Gastroesophageal sphincter (tissue), 4 donors: ENCODE measurements at regions not wholly inside any gene's neighbourhood (a gene's known extent, or its start where the extent isn't known, plus 50 kb on each side); places are given as distances from the start of the nearest gene placed in this dataset.

Experiments used
- ATAC-seq: fragments of 150-250 bp; one replicate; pipeline ENCODE4 v1.9.1; 2016; ENCODE audit warnings: mild to moderate bottlenecking, moderate library complexity
- H3K27ac ChIP-seq, 4 donors: fragments of 200-600 bp; sonication (generic) in 3 of 4; 1 replicate in 3 of 4; 2 replicates in 1 of 4; pipeline ENCODE4 v1.5.1; 2016 to 2019
- H3K27me3 ChIP-seq: fragments of 200-600 bp; sonication (generic); one replicate; pipeline ENCODE4 v1.5.1; 2019
- H3K36me3 ChIP-seq, 2 donors: fragments of 200-600 bp; sonication (generic); one replicate each; pipeline ENCODE4 v1.5.1; 2019; ENCODE audit warnings: control low read depth in 1 of 2
- H3K4me1 ChIP-seq, 3 donors: fragments of 200-600 bp; sonication (generic); 1 replicate in 2 of 3; 2 replicates in 1 of 3; pipeline ENCODE4 v1.5.1; 2016 to 2019; ENCODE audit warnings: control low read depth in 2 of 3
- H3K4me3 ChIP-seq, 2 donors: fragments of 200-600 bp; sonication (generic); one replicate each; pipeline ENCODE4 v1.5.1; 2019; ENCODE audit warnings: mild to moderate bottlenecking in 1 of 2, moderate library complexity in 1 of 2
- H3K9me3 ChIP-seq, 3 donors: fragments of 200-600 bp; sonication (generic); one replicate each; pipeline ENCODE4 v1.5.1; 2017 to 2019; ENCODE audit warnings: control low read depth in 2 of 3
- CTCF ChIP-seq, 4 experiments: fragments of 200-600 bp in 2 of 4; fragments of 450-650 bp in 2 of 4; sonication (generic) in 1 of 4; IDR thresholded peaks; one replicate each; pipeline ENCODE4 v1.5.1; 2017 to 2019; ENCODE audit warnings: antibody characterized with exemption in 4 of 4, mild to moderate bottlenecking in 2 of 4, moderate library complexity in 2 of 4
- EP300 ChIP-seq: sonication (generic); formaldehyde crosslinking; IDR thresholded peaks from one replicate; pipeline ENCODE4 v1.6.1; 2017; ENCODE audit warnings: antibody characterized with exemption, mild to moderate bottlenecking
- POLR2A ChIP-seq, 2 donors: fragments of 450-650 bp; IDR thresholded peaks; one replicate each; pipeline ENCODE4 v1.6.1; 2017; ENCODE audit warnings: antibody characterized with exemption in 2 of 2, mild to moderate bottlenecking in 2 of 2, moderate library complexity in 1 of 2
- POLR2AphosphoS5 ChIP-seq: sonication (generic); formaldehyde crosslinking; IDR thresholded peaks from one replicate; pipeline ENCODE4 v1.6.1; 2017; ENCODE audit warnings: antibody characterized with exemption
- WGBS, 2 donors: methylation state at CpG; one replicate each; pipeline ENCODE4 v1.1.5; 2018; ENCODE audit warnings: low coverage in 1 of 2; 5-methylcytosine and 5-hydroxymethylcytosine counted together

GRCh38 chr4:59825104-59825503 is 1375.0 kb upstream of the ADGRL3 start:
- TF ChIP-seq POLR2A (IDR thresholded peaks at IDR 0.05) (no peak), CTCF (IDR thresholded peaks at IDR 0.05) (no peak), POLR2AphosphoS5 (no peak), EP300 (no peak)
- Histone ChIP-seq H3K9me3 (no peaks in the 10 kb centered on the region), H3K27me3 (no peaks in the 10 kb centered on the region), H3K4me3 (no peak overlapping the region), H3K27ac (no peak overlapping the region), H3K36me3 (no peaks in the 10 kb centered on the region), H3K4me1 (no peaks in the 10 kb centered on the region)
- WGBS, 2 donors = 80 to 81% methylated on average over 6 of the region's 6 CpGs
- no peak for ATAC-seq

GRCh38 chr4:59831746-59832145 is 1368.4 kb upstream of the ADGRL3 start:
- ATAC-seq = no peak

GRCh38 chr4:59834943-59835342 is 1365.2 kb upstream of the ADGRL3 start:
- Histone ChIP-seq H3K4me3 (no peak overlapping the region), H3K27me3 (no peaks in the 10 kb centered on the region), H3K27ac (no peak overlapping the region), H3K9me3 (no peaks in the 10 kb centered on the region), H3K4me1 (no peaks in the 10 kb centered on the region), H3K36me3 (no peaks in the 10 kb centered on the region)
- no peak for ATAC-seq
- TF ChIP-seq CTCF (IDR thresholded peaks at IDR 0.05) = no peak

More at GRCh38 chr4:59831746-59832145, 1368.4 kb upstream of the ADGRL3 start:
- H3K27ac ChIP-seq = no peak overlapping the region
- TF ChIP-seq POLR2AphosphoS5 = no peak
- TF ChIP-seq EP300 = no peak
- no peak for TF ChIP-seq CTCF (IDR thresholded peaks at IDR 0.05)
- no peak for TF ChIP-seq POLR2A (IDR thresholded peaks at IDR 0.05)
- H3K4me3 ChIP-seq = no peak overlapping the region
- WGBS, 2 donors = 92 to 100% methylated on average over 1 to 2 of the region's 2 CpGs
- no peaks in the 10 kb centered on the region for H3K4me1 ChIP-seq
- no peaks in the 10 kb centered on the region for H3K36me3 ChIP-seq
- H3K9me3 ChIP-seq = no peaks in the 10 kb centered on the region
- no peaks in the 10 kb centered on the region for H3K27me3 ChIP-seq

- H3K27ac ChIP-seq = no peak overlapping the region
- H3K9me3 ChIP-seq = no peaks in the 10 kb centered on the region
- H3K27me3 ChIP-seq = no peaks in the 10 kb centered on the region
- no peaks in the 10 kb centered on the region for H3K4me1 ChIP-seq
- TF ChIP-seq POLR2A (IDR thresholded peaks at IDR 0.05) (no peak), CTCF (IDR thresholded peaks at IDR 0.05) (no peak), POLR2AphosphoS5 (no peak), EP300 (no peak)
- H3K36me3 ChIP-seq = no peaks in the 10 kb centered on the region
- no peak for ATAC-seq
- WGBS, 2 donors = 100% methylated on average over 1 of the region's 1 CpG
- no peak overlapping the region for H3K4me3 ChIP-seq
Measured at GRCh38 chr4:59837751-59838150, 1362.4 kb upstream of the ADGRL3 start.

GRCh38 chr4:59838236-59838635 is 1361.9 kb upstream of the ADGRL3 start:
- Histone ChIP-seq H3K27me3 (no peaks in the 10 kb centered on the region), H3K9me3 (no peaks in the 10 kb centered on the region), H3K36me3 (no peaks in the 10 kb centered on the region), H3K4me3 (no peak overlapping the region), H3K27ac (no peak overlapping the region), H3K4me1 (no peaks in the 10 kb centered on the region)
- no peak for TF ChIP-seq CTCF (IDR thresholded peaks at IDR 0.05)
- no peak for TF ChIP-seq POLR2AphosphoS5
- TF ChIP-seq EP300 = no peak
- TF ChIP-seq POLR2A (IDR thresholded peaks at IDR 0.05) = no peak
- ATAC-seq = no peak
- 94 to 100% methylated on average over 3 of the region's 3 CpGs for WGBS, 2 donors
